ENCODE measurements at regions not wholly inside any gene's neighbourhood (a gene's known extent, or its start where the extent isn't known, plus 50 kb on each side); places are given as distances from the start of the nearest gene placed in this dataset. TPM values are rescaled to one million over a fixed set of nuclear protein-coding genes. Genes with fewer than 3 reads are reported as not detected.
"Not testable (repeated sequence)": the region's sequence is repeated elsewhere in the genome, so short reads cannot be mapped to it uniquely, and the experiment has no call there.

DNA sequence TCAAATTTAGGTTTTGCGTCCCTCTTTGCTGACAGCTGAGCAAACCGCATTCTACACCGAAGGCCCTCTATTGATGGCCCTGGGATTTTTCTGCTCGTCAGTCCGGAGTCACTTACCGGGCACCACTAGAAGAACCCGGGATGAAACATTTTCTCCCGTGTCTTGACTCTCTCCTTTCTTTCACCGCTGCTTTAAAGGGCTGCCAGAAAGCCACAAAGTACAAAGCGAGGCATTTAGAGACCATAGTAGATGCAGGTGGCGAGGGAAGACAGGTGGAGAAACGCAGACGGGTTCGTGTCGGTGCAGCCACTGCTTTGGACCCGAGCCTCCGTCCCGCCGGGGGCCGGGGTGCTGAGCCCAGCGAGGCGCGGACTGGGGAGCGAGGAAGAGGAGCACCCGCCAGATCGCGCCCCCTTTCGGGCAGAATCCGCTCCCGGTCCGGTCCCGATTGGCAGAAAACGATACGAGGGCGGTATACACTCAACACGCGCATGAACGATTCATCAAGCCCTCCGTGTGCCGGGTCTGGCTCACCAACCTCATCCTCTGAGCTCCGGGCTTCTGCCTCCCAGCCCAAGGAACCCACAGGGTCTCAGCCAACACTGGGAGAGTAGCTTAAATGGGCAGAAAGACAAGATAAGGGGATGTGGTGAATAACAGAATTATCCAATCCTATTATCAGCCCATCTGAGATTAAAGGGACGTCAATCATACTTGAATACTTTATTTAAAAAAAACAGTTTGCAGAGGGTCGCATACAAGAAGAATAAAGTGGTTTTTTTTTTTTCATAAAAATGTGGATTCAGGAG is 84.9 kb downstream of the TRIM27 start:
- H3K4me1 ChIP-seq (ENCODE audit: insufficient read depth), result peaks cover 1% of the 10 kb centered on the region
- intact Hi-C loops (cut with DNase I), result loop anchor here in 3 of 4 donors (2.0 to 10.0 kb wide), 3 partner anchors 176 to 178 kb away; no protein-coding TSS in a partner anchor
- DNase-seq, result peak; percentile 85 to 91 (median 87)
- H3K27ac ChIP-seq, result peak overlapping the region; percentile 46 to 54
- peak overlapping the region; percentile 54 for H3K4me3 ChIP-seq
- no peaks in the 10 kb centered on the region for H3K27me3 ChIP-seq
- TF ChIP-seq POLR2A (IDR thresholded peaks at IDR 0.05) (no peak), EP300 (IDR thresholded peaks at IDR 0.05) (no peak)
- TF ChIP-seq, protein P1, sequence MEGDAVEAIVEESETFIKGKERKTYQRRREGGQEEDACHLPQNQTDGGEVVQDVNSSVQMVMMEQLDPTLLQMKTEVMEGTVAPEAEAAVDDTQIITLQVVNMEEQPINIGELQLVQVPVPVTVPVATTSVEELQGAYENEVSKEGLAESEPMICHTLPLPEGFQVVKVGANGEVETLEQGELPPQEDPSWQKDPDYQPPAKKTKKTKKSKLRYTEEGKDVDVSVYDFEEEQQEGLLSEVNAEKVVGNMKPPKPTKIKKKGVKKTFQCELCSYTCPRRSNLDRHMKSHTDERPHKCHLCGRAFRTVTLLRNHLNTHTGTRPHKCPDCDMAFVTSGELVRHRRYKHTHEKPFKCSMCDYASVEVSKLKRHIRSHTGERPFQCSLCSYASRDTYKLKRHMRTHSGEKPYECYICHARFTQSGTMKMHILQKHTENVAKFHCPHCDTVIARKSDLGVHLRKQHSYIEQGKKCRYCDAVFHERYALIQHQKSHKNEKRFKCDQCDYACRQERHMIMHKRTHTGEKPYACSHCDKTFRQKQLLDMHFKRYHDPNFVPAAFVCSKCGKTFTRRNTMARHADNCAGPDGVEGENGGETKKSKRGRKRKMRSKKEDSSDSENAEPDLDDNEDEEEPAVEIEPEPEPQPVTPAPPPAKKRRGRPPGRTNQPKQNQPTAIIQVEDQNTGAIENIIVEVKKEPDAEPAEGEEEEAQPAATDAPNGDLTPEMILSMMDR (IDR thresholded peaks at IDR 0.05), result peak; percentile 48 to 61 (median 54)
- no peaks in the 10 kb centered on the region for H3K36me3 ChIP-seq
- 0 to 1% (median 1%) methylated on average over 43 of the region's 43 CpGs for WGBS, 3 donors
- H3K9me3 ChIP-seq, result no peaks in the 10 kb centered on the region

DNA sequence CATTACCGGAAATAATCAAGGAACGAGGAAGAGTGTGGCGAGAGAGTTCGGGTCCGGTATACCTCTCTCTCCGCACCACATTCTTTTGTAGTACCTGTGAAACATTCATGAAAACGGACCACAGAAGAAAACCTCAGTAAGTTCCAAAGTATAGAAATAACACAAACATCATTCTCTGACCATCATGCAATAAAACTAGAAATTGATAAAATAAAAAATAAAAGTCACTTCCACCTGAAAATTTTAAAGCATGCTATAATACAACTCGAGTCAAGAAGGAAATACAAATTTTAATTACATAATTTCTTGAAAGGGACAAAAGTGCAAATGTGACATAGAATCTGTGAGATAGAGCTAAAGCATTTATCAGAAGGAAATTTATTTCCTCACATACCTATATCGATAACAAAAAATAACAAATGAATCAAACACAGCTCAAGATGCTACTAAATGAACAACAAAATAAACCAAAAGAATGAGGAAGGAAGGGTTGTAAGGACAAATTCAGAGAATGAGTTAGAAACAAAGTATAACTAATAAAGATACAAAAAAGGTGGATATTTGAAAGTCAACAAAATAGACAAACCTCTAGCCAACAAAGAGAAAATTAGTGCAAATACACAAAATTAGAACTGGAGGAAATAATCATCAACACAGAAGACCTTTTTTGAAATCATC is 84.2 kb downstream of the TRIM27 start:
- TF ChIP-seq POLR2A (IDR thresholded peaks at IDR 0.05), result no peak
- no peak for TF ChIP-seq EP300 (IDR thresholded peaks at IDR 0.05)
- TF ChIP-seq, protein P1 (IDR thresholded peaks at IDR 0.05), result no peak
- intact Hi-C loops (cut with DNase I), result loop anchor here (2.0 to 10.0 kb wide), 3 partner anchors 175 to 178 kb away; no protein-coding TSS in a partner anchor
- no peaks in the 10 kb centered on the region for H3K36me3 ChIP-seq
- 9 to 13% (median 10%) methylated on average over 9 of the region's 9 CpGs for WGBS, 3 donors
- DNase-seq, result no peak
- H3K4me3 ChIP-seq, result peak overlapping the region; percentile 54
- H3K4me1 ChIP-seq (ENCODE audit: insufficient read depth), result peaks cover 1% of the 10 kb centered on the region
- H3K27ac ChIP-seq, result no peak overlapping the region
- no peaks in the 10 kb centered on the region for H3K9me3 ChIP-seq
- H3K27me3 ChIP-seq, result no peaks in the 10 kb centered on the region

DNA sequence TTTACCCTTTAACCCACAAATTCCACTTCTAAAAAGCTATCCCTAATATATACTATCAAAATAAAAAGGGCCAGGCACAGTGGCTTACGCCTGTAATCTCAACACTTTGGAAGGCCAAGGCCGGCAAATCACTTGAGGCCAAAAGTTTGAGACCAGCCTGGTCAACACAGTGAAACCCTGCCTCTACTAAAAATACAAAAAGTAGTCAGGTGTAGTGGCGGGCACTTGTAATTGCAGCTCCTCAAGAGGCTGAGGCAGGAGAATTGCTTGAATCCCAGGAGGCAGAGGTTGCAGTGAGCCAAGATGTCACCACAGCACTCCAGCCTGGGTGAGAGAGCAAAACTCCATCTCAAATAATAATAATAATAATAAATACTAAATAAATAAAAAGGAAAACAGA is 82.5 kb downstream of the TRIM27 start:
- Histone ChIP-seq H3K4me1 (ENCODE audit: insufficient read depth) (peaks cover 1% of the 10 kb centered on the region), H3K4me3 (no peak overlapping the region), H3K27me3 (no peaks in the 10 kb centered on the region), H3K36me3 (no peaks in the 10 kb centered on the region), H3K27ac (no peak overlapping the region), H3K9me3 (no peaks in the 10 kb centered on the region)
- no peak for DNase-seq
- TF ChIP-seq, protein P1 (IDR thresholded peaks at IDR 0.05), result no peak
- no peak for TF ChIP-seq POLR2A (IDR thresholded peaks at IDR 0.05)
- intact Hi-C loops (cut with DNase I), result loop anchor here in 1 of 4 donors (10.0 kb wide), 1 partner anchor 174 kb away; no protein-coding TSS in a partner anchor
- 44 to 48% (median 47%) methylated on average over 3 of the region's 3 CpGs for WGBS, 3 donors

DNA sequence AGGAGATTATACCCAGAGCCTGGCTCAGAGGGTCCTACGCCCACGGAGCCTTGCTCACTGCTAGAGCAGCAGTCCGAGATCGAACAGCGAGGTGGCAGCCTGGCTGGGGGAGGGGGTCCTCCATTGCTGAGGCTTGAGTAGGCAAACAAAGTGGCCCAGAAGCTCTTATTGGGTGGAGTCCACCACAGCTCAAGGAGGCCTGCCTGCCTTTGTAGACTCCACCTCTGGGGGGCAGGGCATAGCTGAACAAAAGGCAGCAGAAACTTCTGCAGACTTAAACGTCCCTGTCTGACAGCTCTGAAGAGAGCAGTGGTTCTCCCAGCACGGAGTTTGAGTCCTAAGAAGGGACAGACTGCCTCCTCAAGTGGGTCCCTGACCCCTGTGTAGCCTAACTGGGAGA is 75.0 kb downstream of the TRIM27 start:
- DNase-seq, result not testable (repeated sequence)

More for the DNA sequence above, 75.0 kb downstream of the TRIM27 start:
- not testable (repeated sequence) for H3K9me3 ChIP-seq; H3K4me1 ChIP-seq (ENCODE audit: insufficient read depth); H3K36me3 ChIP-seq; H3K27me3 ChIP-seq; H3K4me3 ChIP-seq; H3K27ac ChIP-seq
- intact Hi-C loops (cut with DNase I), result loop anchor here in 1 of 4 donors (10.0 kb wide), 1 partner anchor 166 kb away; no protein-coding TSS in a partner anchor
- WGBS, 3 donors, result 60 to 71% (median 69%) methylated on average over 4 to 7 of the region's 7 CpGs

Small RNA genes in the stretch of these regions (small RNA-seq; reads per million reads assigned to genes)
- gene AL121932.1, result not detected

Measured in ovary (tissue), 7 donors.